HCT116 (cell line): ENCODE measurements at regions not wholly inside any gene's neighbourhood (a gene's known extent, or its start where the extent isn't known, plus 50 kb on each side); places are given as distances from the start of the nearest gene placed in this dataset.

Experiments used
- ATAC-seq: fragments of 200-7000 bp; cut with Tn5 transposase; 2 replicates; pipeline ENCODE4 v1.9.1; 2020; ENCODE audit warnings: mild to moderate bottlenecking, moderate library complexity
- BruUV-seq: library from RNA; stranded (reverse); fragments of 400-500 nt; replicated peaks from 2 replicates; lab custom pipeline; 2021; lab: Mats Ljungman, UMichigan
- CTCF ChIA-PET: fragments of 300-600 bp; sonication (Branson Sonifier 250); formaldehyde crosslinking; loops from one replicate; lab custom pipeline; 2021; ENCODE audit warnings: antibody characterized with exemption; lab: Charles Lee
- POLR2A ChIA-PET: fragments of 300-600, 350-600 bp; sonication (Branson Sonifier 250); formaldehyde crosslinking; loops from one replicate; lab custom pipeline; 2021; ENCODE audit warnings: antibody characterized with exemption; lab: Charles Lee
- RAD21 ChIA-PET, 2 experiments: fragments of 300-600 bp; sonication (Branson Sonifier 250); formaldehyde crosslinking; loops; one replicate each; lab custom pipeline; 2023; ENCODE audit warnings: low total read pairs in 2 of 2; ENCODE audit not compliant: uncharacterized antibody in 2 of 2, unreplicated experiment in 2 of 2, low non-redundant PET in 1 of 2; lab: Charles Lee
- DNase-seq: peaks from one replicate; pipeline ENCODE4 v3.0.0-alpha.2; 2010; ENCODE audit warnings: low read depth, low spot score
- H2AFZ ChIP-seq: fragments of 200-600 bp; shearing (Covaris generic), sonication (generic); 2 replicates; pipeline ENCODE4 v1.6.1; 2017; ENCODE audit warnings: low read depth, mixed run types, mixed read lengths, antibody characterized with exemption, low read length; ENCODE audit not compliant: poor library complexity, severe bottlenecking
- H3K27ac ChIP-seq: 2 replicates; pipeline ENCODE4 v1.5.1; 2012; ENCODE audit warnings: low read depth, low read length
- H3K27me3 ChIP-seq: fragments of 200-600 bp; sonication (generic); 2 replicates; pipeline ENCODE4 v1.6.1; 2016; ENCODE audit warnings: mixed run types, low read length, mixed read lengths; ENCODE audit not compliant: insufficient read depth
- H3K36me3 ChIP-seq, 2 experiments: fragments of 200-500 bp in 1 of 2; fragments of 200-600 bp in 1 of 2; sonication (Bioruptor generic) in 1 of 2; sonication (generic) in 1 of 2; 2 replicates each; pipeline versions ENCODE4 v1.5.1 to v1.6.1; 2014 to 2016; ENCODE audit warnings: low read length in 2 of 2, inconsistent platforms in 1 of 2, mixed read lengths in 1 of 2, mixed run types in 1 of 2; ENCODE audit not compliant: insufficient read depth in 2 of 2, control insufficient read depth in 1 of 2
- H3K4me1 ChIP-seq, 2 experiments: fragments of 200-600 bp in 1 of 2; sonication (generic) in 1 of 2; 2 replicates each; pipeline versions ENCODE4 v1.5.1 to v1.6.1; 2012 to 2017; ENCODE audit warnings: low read length in 2 of 2, inconsistent platforms in 1 of 2, mild to moderate bottlenecking in 1 of 2, mixed read lengths in 1 of 2, mixed run types in 1 of 2, moderate library complexity in 1 of 2; ENCODE audit not compliant: insufficient read depth in 2 of 2, control insufficient read depth in 1 of 2
- H3K4me2 ChIP-seq: fragments of 200-600 bp; sonication (generic); 2 replicates; pipeline ENCODE4 v1.6.1; 2017; ENCODE audit warnings: mixed run types, low read length, mixed read lengths
- H3K4me3 ChIP-seq, 2 experiments: fragments of 200-600 bp in 1 of 2; sonication (generic) in 1 of 2; replicated peaks in 1 of 2; 2 replicates each; pipeline ENCODE4 v1.5.1; 2011 to 2016; ENCODE audit warnings: low read length in 2 of 2, control low read depth in 1 of 2, low read depth in 1 of 2, mild to moderate bottlenecking in 1 of 2, mixed read lengths in 1 of 2, mixed run types in 1 of 2
- H3K79me2 ChIP-seq: fragments of 200-600 bp; sonication (generic); 2 replicates; pipeline ENCODE4 v1.6.1; 2017; ENCODE audit warnings: mild to moderate bottlenecking, mixed run types, low read length, moderate library complexity, mixed read lengths; ENCODE audit not compliant: insufficient read depth
- H3K9ac ChIP-seq: fragments of 200-600 bp; sonication (generic); 2 replicates; pipeline ENCODE4 v1.6.1; 2016; ENCODE audit warnings: low read length, mixed read lengths
- H3K9me2 ChIP-seq: fragments of 200-600 bp; sonication (generic), shearing (Covaris generic); 2 replicates; pipeline ENCODE4 v1.6.1; 2017; ENCODE audit warnings: mixed run types, mild to moderate bottlenecking, moderate library complexity; ENCODE audit not compliant: insufficient read depth
- H3K9me3 ChIP-seq, 2 experiments: fragments of 200-500 bp in 1 of 2; fragments of 200-600 bp in 1 of 2; sonication (Bioruptor generic) in 1 of 2; sonication (generic) in 1 of 2; 2 replicates each; pipeline ENCODE4 v1.6.1; 2014 to 2017; ENCODE audit warnings: low read length in 2 of 2, mixed read lengths in 2 of 2, inconsistent platforms in 1 of 2, low read depth in 1 of 2, mild to moderate bottlenecking in 1 of 2, mixed run types in 1 of 2, moderate library complexity in 1 of 2; ENCODE audit not compliant: control insufficient read depth in 1 of 2, insufficient read depth in 1 of 2
- H4K20me1 ChIP-seq: fragments of 200-600 bp; sonication (generic), shearing (Covaris generic); 2 replicates; pipeline ENCODE4 v1.6.1; 2017; ENCODE audit warnings: mixed run types, mild to moderate bottlenecking, moderate library complexity; ENCODE audit not compliant: insufficient read depth
- CBX3 ChIP-seq: IDR thresholded peaks from 2 replicates; pipeline ENCODE4 v1.6.1; 2012; ENCODE audit warnings: low read depth
- CEBPB ChIP-seq: IDR thresholded peaks from 2 replicates; pipeline ENCODE4 v1.6.1; 2012; ENCODE audit warnings: low read depth
- EZH2 ChIP-seq: fragments of 200-600 bp; sonication (generic); IDR thresholded peaks from 2 replicates; pipeline ENCODE4 v1.6.1; 2017; ENCODE audit warnings: antibody characterized with exemption, mixed run types
- EZH2phosphoT487 ChIP-seq: fragments of 200-600 bp; IDR thresholded peaks from 2 replicates; pipeline ENCODE4 v1.6.1; 2018; ENCODE audit warnings: antibody characterized with exemption, borderline replicate concordance
- MAX ChIP-seq: IDR thresholded peaks from 2 replicates; pipeline ENCODE4 v1.6.1; 2012
- POLR2A ChIP-seq: IDR thresholded peaks from 2 replicates; pipeline ENCODE4 v1.7.0; 2011; ENCODE audit warnings: borderline replicate concordance; ENCODE audit not compliant: insufficient read depth, insufficient read length; ENCODE audit errors: extremely low read depth
- POLR2AphosphoS5 ChIP-seq: IDR thresholded peaks from 2 replicates; pipeline ENCODE4 v1.6.1; 2011; ENCODE audit warnings: mild to moderate bottlenecking, low read depth, low read length, moderate library complexity
- SIN3A ChIP-seq: IDR thresholded peaks from 2 replicates; pipeline ENCODE4 v1.6.1; 2012; ENCODE audit warnings: low read depth
- SP1 ChIP-seq: IDR thresholded peaks from 2 replicates; pipeline ENCODE4 v1.6.1; 2012; ENCODE audit warnings: low read depth
- intact Hi-C: fragments of 100-400 bp; cut with micrococcal nuclease; formaldehyde crosslinking; loops from 2 replicates; pipeline ENCODE4 v1.10.0; 2022

GRCh38 chr2:225821351-225821750 lies 421.8 kb downstream of the NYAP2 start:
- H3K9ac ChIP-seq: no peak overlapping the region
- H3K36me3 ChIP-seq: no peaks in the 10 kb centered on the region
- H3K27ac ChIP-seq: no peak overlapping the region
- H3K4me2 ChIP-seq: no peak overlapping the region
- no peaks in the 10 kb centered on the region for H3K79me2 ChIP-seq
- intact Hi-C loops: no loop called here
- POLR2A ChIA-PET: no interaction called here
- no peak overlapping the region for H3K4me3 ChIP-seq
- no TSS peak for BruUV-seq
- ATAC-seq: no peak
- CTCF ChIA-PET: no interaction called here
- TF ChIP-seq EZH2: no peak
- no peak for TF ChIP-seq POLR2AphosphoS5
- TF ChIP-seq CBX3: no peak
- TF ChIP-seq POLR2A: no peak
- TF ChIP-seq, all 23 proteins: peak for 0
- no peaks in the 10 kb centered on the region for H3K9me3 ChIP-seq
- no peaks in the 10 kb centered on the region for H3K9me2 ChIP-seq
- no peaks in the 10 kb centered on the region for H3K27me3 ChIP-seq
- no peak for DNase-seq
- RAD21 ChIA-PET: no interaction called here
- no peaks in the 10 kb centered on the region for H4K20me1 ChIP-seq
- H3K4me1 ChIP-seq: no peaks in the 10 kb centered on the region
- no peak overlapping the region for H2AFZ ChIP-seq

- no TSS peak for BruUV-seq
- H3K4me3 ChIP-seq: no peak overlapping the region
- POLR2A ChIA-PET: no interaction called here
- no peak overlapping the region for H3K4me2 ChIP-seq
- no peak overlapping the region for H2AFZ ChIP-seq
- H3K27ac ChIP-seq: no peak overlapping the region
- H3K79me2 ChIP-seq: no peaks in the 10 kb centered on the region
- TF ChIP-seq CEBPB (no peak), SIN3A (no peak), POLR2AphosphoS5 (no peak), MAX (no peak), EZH2phosphoT487 (no peak), SP1 (no peak)
- no peak overlapping the region for H3K9ac ChIP-seq
- DNase-seq: no peak
- H4K20me1 ChIP-seq: no peaks in the 10 kb centered on the region
- H3K9me3 ChIP-seq: no peaks in the 10 kb centered on the region
- no peak for ATAC-seq
- H3K36me3 ChIP-seq: no peaks in the 10 kb centered on the region
- intact Hi-C loops: no loop called here
- CTCF ChIA-PET: no interaction called here
- H3K9me2 ChIP-seq: no peaks in the 10 kb centered on the region
- no peaks in the 10 kb centered on the region for H3K4me1 ChIP-seq
- no peaks in the 10 kb centered on the region for H3K27me3 ChIP-seq
- RAD21 ChIA-PET: no interaction called here
Measured at GRCh38 chr2:225820826-225821225, 421.3 kb downstream of the NYAP2 start.
